ENCODE measurements at regions not wholly inside any gene's neighbourhood (a gene's known extent, or its start where the extent isn't known, plus 50 kb on each side); places are given as distances from the start of the nearest gene placed in this dataset.

GRCh38 chr12:111296906-111297463, 71.9 kb downstream of the PHETA1 start:
- Histone ChIP-seq H2AK5ac (ENCODE audit: low read depth, low read length) (no peak overlapping the region), H3K23me2 (ENCODE audit: low read depth, low read length) (no peaks in the 10 kb centered on the region; the same call in 1 of the 2 replicates), H2BK12ac (ENCODE audit: low read depth, low read length) (no peak overlapping the region), H2BK15ac (ENCODE audit: low read length) (no peak overlapping the region), H2BK20ac (ENCODE audit: low read length) (no peak overlapping the region), H3K79me2 (ENCODE audit: control insufficient read depth in 1 of 2, insufficient read depth in 2 of 2, low read length in 2 of 2) (no peaks in the 10 kb centered on the region), H2BK5ac (ENCODE audit: low read depth, low read length) (no peak overlapping the region), H3K23ac (ENCODE audit: insufficient read length) (no peak overlapping the region), H3K9ac (replicated peaks in 1 of 4; ENCODE audit: extremely low read depth in 1 of 4, low read depth in 3 of 4, low read length in 3 of 4) (no peak overlapping the region), H3K56ac (replicated peaks; ENCODE audit: insufficient read length, low read depth, low read length) (no peak overlapping the region), H4K91ac (replicated peaks; ENCODE audit: insufficient read length, low read length) (no peak overlapping the region), H4K8ac (ENCODE audit: extremely low read depth, insufficient read depth, low read length) (no peak overlapping the region), H3K27me3 (replicated peaks in 1 of 4; ENCODE audit: control insufficient read depth in 3 of 4, extremely low read depth in 1 of 4, insufficient read depth in 3 of 4, low read length in 3 of 4) (no peaks in the 10 kb centered on the region), H4K20me1 (replicated peaks in 1 of 2; ENCODE audit: control insufficient read depth in 1 of 2, insufficient read depth in 2 of 2, low read length in 2 of 2) (peaks cover 0 to 2% of the 10 kb centered on the region in 2 experiments), H2BK120ac (replicated peaks; ENCODE audit: low read depth, low read length) (no peak overlapping the region), H3K18ac (ENCODE audit: extremely low read depth, low read length) (no peak overlapping the region), H3K79me1 (ENCODE audit: low read depth, low read length) (no peaks in the 10 kb centered on the region), H3K14ac (ENCODE audit: insufficient read length) (no peak overlapping the region), H3K9me3 (ENCODE audit: insufficient read depth in 2 of 2, low read depth in 1 of 2, low read length in 1 of 2) (no peaks in the 10 kb centered on the region), H3K4me1 (replicated peaks in 1 of 4; ENCODE audit: control insufficient read depth in 3 of 4, insufficient read depth in 4 of 4, low read length in 3 of 4) (peaks cover 0 to 7% (median 6%) of the 10 kb centered on the region in 4 experiments; a peak in 6 of 7 replicates), H3K36me3 (ENCODE audit: control insufficient read depth in 2 of 4, insufficient read depth in 4 of 4, low read length in 3 of 4) (no peaks in the 10 kb centered on the region), H2AFZ (ENCODE audit: low read length) (no peak overlapping the region), H3K4me3 (ENCODE audit: extremely low read depth in 1 of 4, insufficient read depth in 2 of 4, low read depth in 3 of 4, low read length in 4 of 4) (no peak overlapping the region), H4K5ac (ENCODE audit: insufficient read length, low read depth, low read length) (no peak overlapping the region), H3K4me2 (ENCODE audit: insufficient read depth in 1 of 2, low read depth in 2 of 2, low read length in 2 of 2) (no peak overlapping the region), H3K27ac (ENCODE audit: low read depth, low read length) (no peak overlapping the region), H3K4ac (replicated peaks; ENCODE audit: insufficient read length, low read depth, low read length) (no peak overlapping the region)
- no peak for FAIRE-seq
- no peak for TF ChIP-seq BACH1 (IDR thresholded peaks at IDR 0.05; ENCODE audit: low read length)
- TF ChIP-seq CBX8 (IDR thresholded peaks at IDR 0.05; ENCODE audit: borderline replicate concordance, low read depth, low read length): no peak
- TF ChIP-seq RFX5 (IDR thresholded peaks at IDR 0.05; ENCODE audit: borderline replicate concordance, low read depth, low read length): no peak
- no peak for TF ChIP-seq POU5F1 (IDR thresholded peaks at IDR 0.05; ENCODE audit: low read depth, low read length)
- TF ChIP-seq CHD2 (IDR thresholded peaks at IDR 0.05; ENCODE audit: low read length): no peak
- ChIA-PET CTCF (ENCODE audit: partially characterized antibody) (interaction anchor here (0.6 to 9.6 kb wide), 5 partner anchors 15 to 529 kb away, joined by 3 to 285 read pairs (median 3); no protein-coding TSS in a partner anchor), POLR2A (ENCODE audit: partially characterized antibody) (no interaction called here)
- DNase-seq (ENCODE audit: low read depth in 1 of 2, low spot score in 2 of 2): no peak
- 80% methylated on average over 6 of the region's 7 CpGs; no CpG with 5 or more reads in 1 of the 2 experiments for WGBS, 2 experiments (ENCODE audit: extremely low coverage in 1 of 2, insufficient coverage in 1 of 2, insufficient read length in 1 of 2, insufficient replicate concordance in 2 of 2, low coverage in 1 of 2, low lambda C conversion rate in 2 of 2, missing lambda C conversion rate in 1 of 2)
